AG04450 (cell line): ENCODE measurements at regions not wholly inside any gene's neighbourhood (a gene's known extent, or its start where the extent isn't known, plus 50 kb on each side); places are given as distances from the start of the nearest gene placed in this dataset.

ENCODE experiments used
- CTCF ChIA-PET: fragments of 300-600, 350-600 bp; formaldehyde crosslinking; extraction: SDS; loops from one replicate; lab custom pipeline; 2022; ENCODE audit warnings: antibody characterized with exemption, inconsistent platforms; lab: Charles Lee
- POLR2A ChIA-PET: fragments of 350-600 bp; formaldehyde crosslinking; extraction: SDS; loops from one replicate; lab custom pipeline; 2021; ENCODE audit warnings: antibody characterized with exemption, inconsistent platforms; lab: Yijun Ruan, JAX
- DNase-seq: peaks from one replicate; pipeline ENCODE4 v3.0.0-alpha.2; 2011; ENCODE audit warnings: low read depth, low spot score
- H3K27ac ChIP-seq: one replicate; pipeline ENCODE4 v1.5.1; 2012; ENCODE audit warnings: low read depth, low read length, control low read depth
- H3K27me3 ChIP-seq: one replicate; pipeline ENCODE4 v1.6.0; 2012; ENCODE audit warnings: low read length; ENCODE audit not compliant: control insufficient read depth, insufficient read depth
- H3K4me3 ChIP-seq: 2 replicates; pipeline ENCODE4 v1.5.1; 2011; ENCODE audit warnings: mild to moderate bottlenecking, low read depth, low read length, control low read depth
- H3K9me3 ChIP-seq: 2 replicates; pipeline ENCODE4 v1.5.1; 2012; ENCODE audit warnings: low read length; ENCODE audit not compliant: control insufficient read depth, insufficient read depth
- TF ChIP-seq, protein P1 (sequence below): IDR thresholded peaks from 2 replicates; pipeline ENCODE4 v1.5.1; 2011; ENCODE audit warnings: low read depth, low read length, control low read depth, inconsistent platforms

DNA sequence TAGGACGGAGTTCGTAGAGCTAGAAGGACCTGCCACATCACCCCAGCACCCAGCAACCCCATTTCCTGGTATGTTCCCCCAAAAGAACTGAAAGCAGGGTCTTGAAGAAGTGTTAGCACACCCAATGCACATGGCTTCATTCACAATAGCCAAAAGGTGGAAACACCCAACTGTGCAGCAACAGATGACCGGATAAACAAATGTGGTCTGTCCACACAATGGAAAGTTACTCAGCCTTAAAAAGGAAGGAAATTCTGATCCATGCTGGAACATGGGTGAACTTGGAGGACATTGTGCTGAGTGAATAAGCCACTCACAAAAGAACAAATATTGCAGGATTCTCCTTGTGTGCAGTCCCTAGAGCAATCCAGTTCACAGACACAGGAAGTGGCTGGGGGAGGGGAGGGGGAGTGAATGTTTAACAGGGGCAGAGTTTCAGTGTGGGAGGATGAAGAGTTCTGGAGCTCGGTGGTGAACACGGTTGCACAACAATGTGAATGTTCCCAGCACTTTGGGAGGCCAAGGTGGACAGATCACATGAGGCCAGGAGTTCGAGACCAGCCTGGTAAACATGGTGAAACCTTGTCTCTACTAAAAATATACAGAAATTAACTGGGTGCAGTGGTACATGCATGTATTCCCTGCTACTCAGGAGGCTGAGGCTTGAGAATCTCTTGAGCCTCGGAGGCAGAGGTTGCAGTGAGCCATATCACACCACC is 157.5 kb downstream of the NUP210 start:
- no peak for DNase-seq
- CTCF ChIA-PET: no interaction called here
- POLR2A ChIA-PET: no interaction called here
- no peaks in the 10 kb centered on the region; the same call in 1 of the 2 replicates for H3K9me3 ChIP-seq
- H3K27ac ChIP-seq: no peak overlapping the region
- no peak overlapping the region for H3K4me3 ChIP-seq
- TF ChIP-seq, protein P1, sequence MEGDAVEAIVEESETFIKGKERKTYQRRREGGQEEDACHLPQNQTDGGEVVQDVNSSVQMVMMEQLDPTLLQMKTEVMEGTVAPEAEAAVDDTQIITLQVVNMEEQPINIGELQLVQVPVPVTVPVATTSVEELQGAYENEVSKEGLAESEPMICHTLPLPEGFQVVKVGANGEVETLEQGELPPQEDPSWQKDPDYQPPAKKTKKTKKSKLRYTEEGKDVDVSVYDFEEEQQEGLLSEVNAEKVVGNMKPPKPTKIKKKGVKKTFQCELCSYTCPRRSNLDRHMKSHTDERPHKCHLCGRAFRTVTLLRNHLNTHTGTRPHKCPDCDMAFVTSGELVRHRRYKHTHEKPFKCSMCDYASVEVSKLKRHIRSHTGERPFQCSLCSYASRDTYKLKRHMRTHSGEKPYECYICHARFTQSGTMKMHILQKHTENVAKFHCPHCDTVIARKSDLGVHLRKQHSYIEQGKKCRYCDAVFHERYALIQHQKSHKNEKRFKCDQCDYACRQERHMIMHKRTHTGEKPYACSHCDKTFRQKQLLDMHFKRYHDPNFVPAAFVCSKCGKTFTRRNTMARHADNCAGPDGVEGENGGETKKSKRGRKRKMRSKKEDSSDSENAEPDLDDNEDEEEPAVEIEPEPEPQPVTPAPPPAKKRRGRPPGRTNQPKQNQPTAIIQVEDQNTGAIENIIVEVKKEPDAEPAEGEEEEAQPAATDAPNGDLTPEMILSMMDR: no peak
- peaks cover 5% of the 10 kb centered on the region for H3K27me3 ChIP-seq

- ChIA-PET POLR2A (no interaction called here), CTCF (no interaction called here)
- DNase-seq: no peak
- H3K27me3 ChIP-seq: peaks cover 12% of the 10 kb centered on the region
- H3K27ac ChIP-seq: no peak overlapping the region
- TF ChIP-seq, protein P1: no peak
- H3K9me3 ChIP-seq: no peaks in the 10 kb centered on the region; the same call in 1 of the 2 replicates
- no peak overlapping the region for H3K4me3 ChIP-seq
Measured at GRCh38 chr3:13261892-13262291, 158.2 kb downstream of the NUP210 start.

DNA sequence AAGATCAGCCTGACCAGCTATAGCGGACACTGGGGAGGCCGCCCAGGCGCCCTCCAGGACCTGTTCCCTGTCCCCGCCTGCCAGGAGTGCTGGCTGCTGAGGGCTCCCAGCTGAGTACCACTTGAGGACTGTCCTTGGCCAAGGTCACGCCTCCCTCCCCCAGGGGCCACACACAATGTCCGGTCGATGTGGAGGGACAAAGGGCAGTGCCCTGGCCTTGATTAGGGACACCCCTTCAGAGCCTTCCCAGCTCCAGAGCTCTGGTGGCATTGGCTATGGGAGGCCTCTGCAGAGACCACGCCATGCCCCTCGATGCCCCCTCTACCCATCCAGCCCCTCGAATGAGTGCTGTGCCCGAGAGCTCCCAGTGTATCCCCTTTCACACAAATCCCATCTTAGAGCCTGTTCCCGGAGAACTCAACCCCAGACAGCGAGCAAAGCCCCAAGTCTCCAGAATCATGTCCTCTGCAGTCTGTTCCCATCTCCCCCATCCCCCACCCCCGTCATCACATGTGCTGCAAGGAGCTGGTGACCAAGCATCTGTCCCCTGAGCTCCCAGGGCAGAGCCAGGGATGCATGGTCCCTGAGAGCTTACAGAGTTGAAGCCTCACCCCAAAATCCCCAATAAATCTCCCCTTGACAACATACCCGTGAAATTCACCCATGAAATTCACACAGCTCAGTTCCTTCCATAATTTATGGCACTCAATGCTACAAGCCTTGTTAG is 158.9 kb downstream of the NUP210 start:
- CTCF ChIA-PET: no interaction called here
- POLR2A ChIA-PET: no interaction called here
- DNase-seq: no peak
- H3K4me3 ChIP-seq: no peak overlapping the region
- TF ChIP-seq, protein P1: no peak
- no peaks in the 10 kb centered on the region; the same call in 1 of the 2 replicates for H3K9me3 ChIP-seq
- peaks cover 12% of the 10 kb centered on the region for H3K27me3 ChIP-seq
- no peak overlapping the region for H3K27ac ChIP-seq

- no peak overlapping the region for H3K4me3 ChIP-seq
- ChIA-PET POLR2A (no interaction called here), CTCF (no interaction called here)
- H3K27ac ChIP-seq: no peak overlapping the region
- TF ChIP-seq, protein P1: no peak
- peaks cover 12% of the 10 kb centered on the region for H3K27me3 ChIP-seq
- H3K9me3 ChIP-seq: no peaks in the 10 kb centered on the region; the same call in 1 of the 2 replicates
- no peak for DNase-seq
Measured at GRCh38 chr3:13260259-13261103, 159.6 kb downstream of the NUP210 start.
